ENCODE measurements at regions not wholly inside any gene's neighbourhood (a gene's known extent, or its start where the extent isn't known, plus 50 kb on each side); places are given as distances from the start of the nearest gene placed in this dataset.

DNA sequence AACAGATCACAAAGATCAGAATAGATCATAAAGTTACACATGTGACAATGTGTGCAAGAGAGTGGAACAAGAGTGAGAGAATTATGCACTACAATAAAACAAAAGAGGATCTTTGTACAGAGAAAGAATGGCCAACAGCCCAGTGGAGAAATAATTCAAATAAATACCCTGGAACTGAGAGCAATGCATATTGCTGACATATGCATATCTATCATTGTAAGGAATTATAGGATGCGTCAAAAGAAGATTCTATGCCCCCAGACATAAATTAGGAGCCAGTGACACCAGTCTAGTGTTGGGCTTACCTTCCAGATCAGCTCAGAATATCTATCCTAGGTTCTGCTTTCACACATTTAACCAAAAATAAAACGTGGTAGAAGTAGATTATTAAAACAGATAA, 320.1 kb upstream of the VCX start:
- no peak for TF ChIP-seq EZH2 (IDR thresholded peaks at IDR 0.05; ENCODE audit: borderline replicate concordance, low read length)
- TF ChIP-seq, protein P1, sequence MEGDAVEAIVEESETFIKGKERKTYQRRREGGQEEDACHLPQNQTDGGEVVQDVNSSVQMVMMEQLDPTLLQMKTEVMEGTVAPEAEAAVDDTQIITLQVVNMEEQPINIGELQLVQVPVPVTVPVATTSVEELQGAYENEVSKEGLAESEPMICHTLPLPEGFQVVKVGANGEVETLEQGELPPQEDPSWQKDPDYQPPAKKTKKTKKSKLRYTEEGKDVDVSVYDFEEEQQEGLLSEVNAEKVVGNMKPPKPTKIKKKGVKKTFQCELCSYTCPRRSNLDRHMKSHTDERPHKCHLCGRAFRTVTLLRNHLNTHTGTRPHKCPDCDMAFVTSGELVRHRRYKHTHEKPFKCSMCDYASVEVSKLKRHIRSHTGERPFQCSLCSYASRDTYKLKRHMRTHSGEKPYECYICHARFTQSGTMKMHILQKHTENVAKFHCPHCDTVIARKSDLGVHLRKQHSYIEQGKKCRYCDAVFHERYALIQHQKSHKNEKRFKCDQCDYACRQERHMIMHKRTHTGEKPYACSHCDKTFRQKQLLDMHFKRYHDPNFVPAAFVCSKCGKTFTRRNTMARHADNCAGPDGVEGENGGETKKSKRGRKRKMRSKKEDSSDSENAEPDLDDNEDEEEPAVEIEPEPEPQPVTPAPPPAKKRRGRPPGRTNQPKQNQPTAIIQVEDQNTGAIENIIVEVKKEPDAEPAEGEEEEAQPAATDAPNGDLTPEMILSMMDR (conservative IDR thresholded peaks at IDR 0.05 in 1 of 2, IDR thresholded peaks at IDR 0.05 in 1 of 2; ENCODE audit: extremely low read depth in 1 of 2, insufficient read depth in 1 of 2, low read depth in 1 of 2, low read length in 2 of 2) = no peak
